SK-N-SH treated with all-trans-retinoic acid at 6 μM for 48 hours (cell line): ENCODE measurements at regions not wholly inside any gene's neighbourhood (a gene's known extent, or its start where the extent isn't known, plus 50 kb on each side); places are given as distances from the start of the nearest gene placed in this dataset.

ENCODE experiments used
- ARNTL ChIP-seq: fragments of 450-650 bp; formaldehyde crosslinking; IDR thresholded peaks from 2 replicates; pipeline ENCODE4 v1.5.0; 2020; ENCODE audit warnings: low read depth, mild to moderate bottlenecking, moderate library complexity, borderline replicate concordance
- GLIS3 ChIP-seq: fragments of 250-450 bp; sonication (Bioruptor Pico); IDR thresholded peaks from 2 replicates; pipeline ENCODE4 v1.5.0; 2020; ENCODE audit warnings: mild to moderate bottlenecking, moderate library complexity
- ISL1 ChIP-seq: fragments of 250-450 bp; sonication (Bioruptor Pico); IDR thresholded peaks from 2 replicates; pipeline ENCODE4 v2.1.2; 2022; ENCODE audit warnings: mild to moderate bottlenecking, moderate library complexity
- PATZ1 ChIP-seq: fragments of 250-450 bp; sonication (Bioruptor Pico); IDR thresholded peaks from 2 replicates; pipeline ENCODE4 v1.8.0; 2020; ENCODE audit warnings: mild to moderate bottlenecking, moderate library complexity, borderline replicate concordance
- PPARA ChIP-seq: fragments of 250-450 bp; sonication (Bioruptor Pico); IDR thresholded peaks from 2 replicates; pipeline ENCODE4 v1.5.0; 2020; ENCODE audit warnings: mild to moderate bottlenecking, borderline replicate concordance
- RARB ChIP-seq: fragments of 250-450 bp; sonication (Bioruptor Pico); IDR thresholded peaks from 2 replicates; pipeline ENCODE4 v1.8.0; 2021; ENCODE audit warnings: mild to moderate bottlenecking, moderate library complexity
- SNAI2 ChIP-seq: fragments of 250-450 bp; sonication (Bioruptor Pico); IDR thresholded peaks from 2 replicates; pipeline ENCODE4 v1.5.0; 2020; ENCODE audit warnings: mild to moderate bottlenecking, moderate library complexity
- TCF4 ChIP-seq: fragments of 250-450 bp; sonication (Bioruptor Pico); IDR thresholded peaks from 2 replicates; pipeline ENCODE4 v1.8.0; 2021; ENCODE audit warnings: mild to moderate bottlenecking, moderate library complexity, borderline replicate concordance
- ZFP3 ChIP-seq: fragments of 250-450 bp; sonication (Bioruptor Pico); IDR thresholded peaks from 2 replicates; pipeline ENCODE4 v1.5.0; 2020; ENCODE audit warnings: mild to moderate bottlenecking, moderate library complexity
- ZFP30 ChIP-seq: fragments of 450-650 bp; formaldehyde crosslinking; IDR thresholded peaks from 2 replicates; pipeline ENCODE4 v1.5.0; 2022; ENCODE audit warnings: mild to moderate bottlenecking, moderate library complexity
- ZNF8 ChIP-seq: fragments of 450-650 bp; formaldehyde crosslinking; IDR thresholded peaks from 2 replicates; pipeline ENCODE4 v1.5.0; 2020; ENCODE audit warnings: mild to moderate bottlenecking, moderate library complexity
- TF ChIP-seq, protein P1 (sequence below): fragments of 250-450 bp; sonication (Bioruptor Pico); IDR thresholded peaks from 2 replicates; pipeline ENCODE4 v1.5.1; 2020; ENCODE audit warnings: low read depth, mild to moderate bottlenecking, moderate library complexity

GRCh38 chr14:71240171-71240570 is 332.9 kb downstream of the PCNX1 start:
- TF ChIP-seq SNAI2 (CRISPR knock-in tag) (no peak), PATZ1 (no peak), ARNTL (no peak), ZFP3 (CRISPR knock-in tag) (no peak), ZNF8 (no peak), GLIS3 (CRISPR knock-in tag) (no peak), TCF4 (CRISPR knock-in tag) (no peak), ZFP30 (CRISPR knock-in tag) (no peak), PPARA (no peak), RARB (CRISPR knock-in tag) (no peak), ISL1 (CRISPR knock-in tag) (no peak)
- TF ChIP-seq, protein P1, sequence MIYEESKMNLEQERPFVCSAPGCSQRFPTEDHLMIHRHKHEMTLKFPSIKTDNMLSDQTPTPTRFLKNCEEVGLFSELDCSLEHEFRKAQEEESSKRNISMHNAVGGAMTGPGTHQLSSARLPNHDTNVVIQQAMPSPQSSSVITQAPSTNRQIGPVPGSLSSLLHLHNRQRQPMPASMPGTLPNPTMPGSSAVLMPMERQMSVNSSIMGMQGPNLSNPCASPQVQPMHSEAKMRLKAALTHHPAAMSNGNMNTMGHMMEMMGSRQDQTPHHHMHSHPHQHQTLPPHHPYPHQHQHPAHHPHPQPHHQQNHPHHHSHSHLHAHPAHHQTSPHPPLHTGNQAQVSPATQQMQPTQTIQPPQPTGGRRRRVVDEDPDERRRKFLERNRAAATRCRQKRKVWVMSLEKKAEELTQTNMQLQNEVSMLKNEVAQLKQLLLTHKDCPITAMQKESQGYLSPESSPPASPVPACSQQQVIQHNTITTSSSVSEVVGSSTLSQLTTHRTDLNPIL (CRISPR knock-in tag): no peak
